HCT116 (cell line): ENCODE measurements at regions not wholly inside any gene's neighbourhood (a gene's known extent, or its start where the extent isn't known, plus 50 kb on each side); places are given as distances from the start of the nearest gene placed in this dataset.

Source experiments
- ATAC-seq: fragments of 200-7000 bp; cut with Tn5 transposase; 2 replicates; pipeline ENCODE4 v1.9.1; 2020; ENCODE audit warnings: mild to moderate bottlenecking, moderate library complexity
- BruUV-seq: library from RNA; stranded (reverse); fragments of 400-500 nt; replicated peaks from 2 replicates; lab custom pipeline; 2021; lab: Mats Ljungman, UMichigan
- CTCF ChIA-PET: fragments of 300-600 bp; sonication (Branson Sonifier 250); formaldehyde crosslinking; loops from one replicate; lab custom pipeline; 2021; ENCODE audit warnings: antibody characterized with exemption; lab: Charles Lee
- POLR2A ChIA-PET: fragments of 300-600, 350-600 bp; sonication (Branson Sonifier 250); formaldehyde crosslinking; loops from one replicate; lab custom pipeline; 2021; ENCODE audit warnings: antibody characterized with exemption; lab: Charles Lee
- RAD21 ChIA-PET, 2 experiments: fragments of 300-600 bp; sonication (Branson Sonifier 250); formaldehyde crosslinking; loops; one replicate each; lab custom pipeline; 2023; ENCODE audit warnings: low total read pairs in 2 of 2; ENCODE audit not compliant: uncharacterized antibody in 2 of 2, unreplicated experiment in 2 of 2, low non-redundant PET in 1 of 2; lab: Charles Lee
- DNase-seq: peaks from one replicate; pipeline ENCODE4 v3.0.0-alpha.2; 2010; ENCODE audit warnings: low read depth, low spot score
- H2AFZ ChIP-seq: fragments of 200-600 bp; shearing (Covaris generic), sonication (generic); 2 replicates; pipeline ENCODE4 v1.6.1; 2017; ENCODE audit warnings: low read depth, mixed run types, mixed read lengths, antibody characterized with exemption, low read length; ENCODE audit not compliant: poor library complexity, severe bottlenecking
- H3K27ac ChIP-seq: 2 replicates; pipeline ENCODE4 v1.5.1; 2012; ENCODE audit warnings: low read depth, low read length
- H3K27me3 ChIP-seq: fragments of 200-600 bp; sonication (generic); 2 replicates; pipeline ENCODE4 v1.6.1; 2016; ENCODE audit warnings: mixed run types, low read length, mixed read lengths; ENCODE audit not compliant: insufficient read depth
- H3K36me3 ChIP-seq, 2 experiments: fragments of 200-500 bp in 1 of 2; fragments of 200-600 bp in 1 of 2; sonication (Bioruptor generic) in 1 of 2; sonication (generic) in 1 of 2; 2 replicates each; pipeline versions ENCODE4 v1.5.1 to v1.6.1; 2014 to 2016; ENCODE audit warnings: low read length in 2 of 2, inconsistent platforms in 1 of 2, mixed read lengths in 1 of 2, mixed run types in 1 of 2; ENCODE audit not compliant: insufficient read depth in 2 of 2, control insufficient read depth in 1 of 2
- H3K4me1 ChIP-seq, 2 experiments: fragments of 200-600 bp in 1 of 2; sonication (generic) in 1 of 2; 2 replicates each; pipeline versions ENCODE4 v1.5.1 to v1.6.1; 2012 to 2017; ENCODE audit warnings: low read length in 2 of 2, inconsistent platforms in 1 of 2, mild to moderate bottlenecking in 1 of 2, mixed read lengths in 1 of 2, mixed run types in 1 of 2, moderate library complexity in 1 of 2; ENCODE audit not compliant: insufficient read depth in 2 of 2, control insufficient read depth in 1 of 2
- H3K4me2 ChIP-seq: fragments of 200-600 bp; sonication (generic); 2 replicates; pipeline ENCODE4 v1.6.1; 2017; ENCODE audit warnings: mixed run types, low read length, mixed read lengths
- H3K4me3 ChIP-seq, 2 experiments: fragments of 200-600 bp in 1 of 2; sonication (generic) in 1 of 2; replicated peaks in 1 of 2; 2 replicates each; pipeline ENCODE4 v1.5.1; 2011 to 2016; ENCODE audit warnings: low read length in 2 of 2, control low read depth in 1 of 2, low read depth in 1 of 2, mild to moderate bottlenecking in 1 of 2, mixed read lengths in 1 of 2, mixed run types in 1 of 2
- H3K79me2 ChIP-seq: fragments of 200-600 bp; sonication (generic); 2 replicates; pipeline ENCODE4 v1.6.1; 2017; ENCODE audit warnings: mild to moderate bottlenecking, mixed run types, low read length, moderate library complexity, mixed read lengths; ENCODE audit not compliant: insufficient read depth
- H3K9ac ChIP-seq: fragments of 200-600 bp; sonication (generic); 2 replicates; pipeline ENCODE4 v1.6.1; 2016; ENCODE audit warnings: low read length, mixed read lengths
- H3K9me2 ChIP-seq: fragments of 200-600 bp; sonication (generic), shearing (Covaris generic); 2 replicates; pipeline ENCODE4 v1.6.1; 2017; ENCODE audit warnings: mixed run types, mild to moderate bottlenecking, moderate library complexity; ENCODE audit not compliant: insufficient read depth
- H3K9me3 ChIP-seq, 2 experiments: fragments of 200-500 bp in 1 of 2; fragments of 200-600 bp in 1 of 2; sonication (Bioruptor generic) in 1 of 2; sonication (generic) in 1 of 2; 2 replicates each; pipeline ENCODE4 v1.6.1; 2014 to 2017; ENCODE audit warnings: low read length in 2 of 2, mixed read lengths in 2 of 2, inconsistent platforms in 1 of 2, low read depth in 1 of 2, mild to moderate bottlenecking in 1 of 2, mixed run types in 1 of 2, moderate library complexity in 1 of 2; ENCODE audit not compliant: control insufficient read depth in 1 of 2, insufficient read depth in 1 of 2
- H4K20me1 ChIP-seq: fragments of 200-600 bp; sonication (generic), shearing (Covaris generic); 2 replicates; pipeline ENCODE4 v1.6.1; 2017; ENCODE audit warnings: mixed run types, mild to moderate bottlenecking, moderate library complexity; ENCODE audit not compliant: insufficient read depth
- CTCF ChIP-seq, 3 experiments: fragments of 200-600 bp in 1 of 3; sonication (generic) in 1 of 3; IDR thresholded peaks in 2 of 3; conservative IDR thresholded peaks in 1 of 3; 2 replicates each; pipeline ENCODE4 v1.5.1; 2012 to 2017; ENCODE audit warnings: low read depth in 2 of 3, low read length in 2 of 3, antibody characterized with exemption in 1 of 3, borderline replicate concordance in 1 of 3, control low read depth in 1 of 3, mild to moderate bottlenecking in 1 of 3, mixed read lengths in 1 of 3, mixed run types in 1 of 3, moderate library complexity in 1 of 3; ENCODE audit not compliant: insufficient read depth in 1 of 3
- EZH2 ChIP-seq: fragments of 200-600 bp; sonication (generic); IDR thresholded peaks from 2 replicates; pipeline ENCODE4 v1.6.1; 2017; ENCODE audit warnings: antibody characterized with exemption, mixed run types
- EZH2phosphoT487 ChIP-seq: fragments of 200-600 bp; IDR thresholded peaks from 2 replicates; pipeline ENCODE4 v1.6.1; 2018; ENCODE audit warnings: antibody characterized with exemption, borderline replicate concordance
- FOSL1 ChIP-seq: IDR thresholded peaks from 2 replicates; pipeline ENCODE4 v1.6.1; 2012; ENCODE audit warnings: low read depth
- POLR2A ChIP-seq: IDR thresholded peaks from 2 replicates; pipeline ENCODE4 v1.7.0; 2011; ENCODE audit warnings: borderline replicate concordance; ENCODE audit not compliant: insufficient read depth, insufficient read length; ENCODE audit errors: extremely low read depth
- POLR2AphosphoS5 ChIP-seq: IDR thresholded peaks from 2 replicates; pipeline ENCODE4 v1.6.1; 2011; ENCODE audit warnings: mild to moderate bottlenecking, low read depth, low read length, moderate library complexity
- RAD21 ChIP-seq: IDR thresholded peaks from 2 replicates; pipeline ENCODE4 v1.6.1; 2012; ENCODE audit warnings: low read depth, mild to moderate bottlenecking
- SP1 ChIP-seq: IDR thresholded peaks from 2 replicates; pipeline ENCODE4 v1.6.1; 2012; ENCODE audit warnings: low read depth
- SRF ChIP-seq: IDR thresholded peaks from 2 replicates; pipeline ENCODE4 v1.6.1; 2012; ENCODE audit warnings: low read depth
- ZNF274 ChIP-seq: fragments of 200-500 bp; sonication (Bioruptor generic); IDR thresholded peaks from 2 replicates; pipeline ENCODE4 v1.6.1; 2014; ENCODE audit warnings: mild to moderate bottlenecking, low read depth, low read length, inconsistent platforms
- intact Hi-C: fragments of 100-400 bp; cut with micrococcal nuclease; formaldehyde crosslinking; loops from 2 replicates; pipeline ENCODE4 v1.10.0; 2022
- TF ChIP-seq, protein P1 (sequence below): IDR thresholded peaks from 2 replicates; pipeline ENCODE4 v1.6.1; 2012

- BruUV-seq, result no TSS peak
Measured at GRCh38 chr6:168848797-168849196, 404.8 kb downstream of the THBS2 start.

More at GRCh38 chr6:168848797-168849196, 404.8 kb downstream of the THBS2 start:
- no peak overlapping the region for H3K4me3 ChIP-seq
- no peak for DNase-seq
- H3K4me2 ChIP-seq, result no peak overlapping the region
- TF ChIP-seq, protein P1, sequence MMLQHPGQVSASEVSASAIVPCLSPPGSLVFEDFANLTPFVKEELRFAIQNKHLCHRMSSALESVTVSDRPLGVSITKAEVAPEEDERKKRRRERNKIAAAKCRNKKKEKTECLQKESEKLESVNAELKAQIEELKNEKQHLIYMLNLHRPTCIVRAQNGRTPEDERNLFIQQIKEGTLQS, result no peak
- TF ChIP-seq FOSL1 (no peak), POLR2AphosphoS5 (no peak), EZH2phosphoT487 (no peak), ZNF274 (no peak), RAD21 (no peak), SP1 (no peak), SRF (no peak), CTCF (IDR thresholded peaks at IDR 0.05 in 2 of 3, conservative IDR thresholded peaks at IDR 0.05 in 1 of 3; ENCODE audit: borderline replicate concordance in 1 of 3, insufficient read depth in 1 of 3, low read depth in 2 of 3, low read length in 2 of 3) (no peak), EZH2 (no peak), POLR2A (no peak)
- POLR2A ChIA-PET, result no interaction called here
- H3K4me1 ChIP-seq, result no peaks in the 10 kb centered on the region
- intact Hi-C loops, result no loop called here
- H3K79me2 ChIP-seq, result no peaks in the 10 kb centered on the region
- H3K36me3 ChIP-seq, result no peaks in the 10 kb centered on the region
- no peak overlapping the region for H3K9ac ChIP-seq
- H3K27ac ChIP-seq, result no peak overlapping the region
- no peaks in the 10 kb centered on the region for H3K9me2 ChIP-seq
- RAD21 ChIA-PET, result no interaction called here
- no peak overlapping the region for H2AFZ ChIP-seq
- H3K9me3 ChIP-seq, result no peaks in the 10 kb centered on the region
- H4K20me1 ChIP-seq, result no peaks in the 10 kb centered on the region
- no peak for ATAC-seq
- CTCF ChIA-PET, result no interaction called here
- no peaks in the 10 kb centered on the region for H3K27me3 ChIP-seq
